SK-N-SH (cell line): ENCODE measurements at regions not wholly inside any gene's neighbourhood (a gene's known extent, or its start where the extent isn't known, plus 50 kb on each side); places are given as distances from the start of the nearest gene placed in this dataset.

ENCODE experiments used
- CTCF ChIA-PET: fragments of 300-600, 350-600 bp; formaldehyde crosslinking; extraction: SDS; loops from one replicate; lab custom pipeline; 2021; lab: Yijun Ruan, JAX
- POLR2A ChIA-PET: fragments of 350-600 bp; sonication (Branson Sonifier 250); formaldehyde crosslinking; extraction: SDS; loops from one replicate; lab custom pipeline; 2020; ENCODE audit warnings: antibody characterized with exemption, inconsistent platforms; lab: Yijun Ruan, JAX
- DNase-seq: peaks from one replicate; pipeline ENCODE4 v3.0.0; 2012
- H2AFZ ChIP-seq: fragments of 200-600 bp; sonication (generic); 2 replicates; pipeline ENCODE4 v1.8.1; 2016; ENCODE audit warnings: antibody characterized with exemption, mild to moderate bottlenecking, low read depth
- H3F3A ChIP-seq: fragments of 200-600 bp; sonication (generic); replicated peaks from 2 replicates; pipeline ENCODE3; 2016; ENCODE audit warnings: antibody characterized with exemption, mild to moderate bottlenecking; ENCODE audit not compliant: insufficient read depth
- H3K27ac ChIP-seq, 2 experiments: fragments of 200-500 bp in 1 of 2; fragments of 200-600 bp in 1 of 2; sonication (Bioruptor generic) in 1 of 2; sonication (generic), shearing (Covaris generic) in 1 of 2; 2 replicates each; pipeline versions ENCODE4 v1.5.1 to v1.6.1; 2014 to 2016; ENCODE audit warnings: low read depth in 2 of 2, inconsistent platforms in 1 of 2, low read length in 1 of 2, mild to moderate bottlenecking in 1 of 2, mixed read lengths in 1 of 2
- H3K27me3 ChIP-seq: fragments of 200-600 bp; sonication (generic), shearing (Covaris generic); 2 replicates; pipeline ENCODE4 v1.6.1; 2016; ENCODE audit warnings: mixed run types; ENCODE audit not compliant: insufficient read depth
- H3K36me3 ChIP-seq, 2 experiments: fragments of 200-500 bp in 1 of 2; fragments of 200-600 bp in 1 of 2; sonication (Bioruptor generic) in 1 of 2; sonication (generic) in 1 of 2; replicated peaks in 1 of 2; 2 replicates each; pipeline versions ENCODE3 to v1.5.1; 2014 to 2016; ENCODE audit warnings: low read length in 1 of 2, mild to moderate bottlenecking in 1 of 2; ENCODE audit not compliant: insufficient read depth in 2 of 2, control insufficient read depth in 1 of 2
- H3K4me1 ChIP-seq, 2 experiments: fragments of 200-500 bp in 1 of 2; fragments of 200-600 bp in 1 of 2; sonication (Bioruptor generic) in 1 of 2; sonication (generic), shearing (Covaris generic) in 1 of 2; 2 replicates each; pipeline versions ENCODE4 v1.5.1 to v1.6.1; 2014 to 2016; ENCODE audit warnings: low read depth in 1 of 2, low read length in 1 of 2, mixed run types in 1 of 2; ENCODE audit not compliant: insufficient read depth in 2 of 2, control insufficient read depth in 1 of 2
- H3K4me2 ChIP-seq: fragments of 200-600 bp; sonication (generic), shearing (Covaris generic); 2 replicates; pipeline ENCODE4 v1.6.1; 2017; ENCODE audit warnings: mixed run types
- H3K4me3 ChIP-seq, 2 experiments: fragments of 200-500 bp in 1 of 2; fragments of 200-600 bp in 1 of 2; sonication (Bioruptor generic) in 1 of 2; sonication (generic), shearing (Covaris generic) in 1 of 2; 2 replicates each; pipeline versions ENCODE4 v1.5.1 to v1.8.1; 2014 to 2016; ENCODE audit warnings: low read depth in 2 of 2, inconsistent platforms in 1 of 2, low read length in 1 of 2, mild to moderate bottlenecking in 1 of 2, mixed read lengths in 1 of 2, moderate library complexity in 1 of 2
- H3K79me2 ChIP-seq: fragments of 200-600 bp; sonication (generic); 2 replicates; pipeline ENCODE4 v1.8.1; 2017; ENCODE audit warnings: mild to moderate bottlenecking; ENCODE audit not compliant: insufficient read depth
- H3K9ac ChIP-seq: fragments of 200-600 bp; sonication (generic); 2 replicates; pipeline ENCODE4 v1.6.1; 2017; ENCODE audit warnings: mixed run types
- H3K9me2 ChIP-seq: fragments of 200-600 bp; sonication (generic); 2 replicates; pipeline ENCODE4 v1.6.1; 2017; ENCODE audit warnings: mixed run types
- H3K9me3 ChIP-seq: fragments of 200-600 bp; sonication (generic); 2 replicates; pipeline ENCODE4 v1.6.1; 2017; ENCODE audit warnings: mixed run types, mild to moderate bottlenecking, moderate library complexity
- H4K20me1 ChIP-seq: fragments of 200-600 bp; sonication (generic); 2 replicates; pipeline ENCODE4 v1.6.1; 2017; ENCODE audit warnings: mild to moderate bottlenecking, mixed run types; ENCODE audit not compliant: insufficient read depth
- CHD2 ChIP-seq: fragments of 150-350 bp; IDR thresholded peaks from 2 replicates; pipeline ENCODE4 v1.6.1; 2018; ENCODE audit warnings: low read length; ENCODE audit not compliant: partially characterized antibody
- ELF1 ChIP-seq: IDR thresholded peaks from 2 replicates; pipeline ENCODE4 v1.4.0; 2012
- EP300 ChIP-seq, 2 experiments: IDR thresholded peaks; 2 replicates each; pipeline versions ENCODE4 v1.4.0 to v1.6.1; 2012; ENCODE audit warnings: borderline replicate concordance in 1 of 2, low read depth in 1 of 2, low read length in 1 of 2
- EZH2phosphoT487 ChIP-seq: fragments of 200-600 bp; sonication (generic); IDR thresholded peaks from 2 replicates; pipeline ENCODE4 v1.6.1; 2017; ENCODE audit warnings: low read depth, mixed run types, mild to moderate bottlenecking, antibody characterized with exemption, moderate library complexity, borderline replicate concordance
- FOSL2 ChIP-seq: IDR thresholded peaks from 2 replicates; pipeline ENCODE4 v1.4.0; 2012; ENCODE audit warnings: low read depth, mild to moderate bottlenecking, moderate library complexity, borderline replicate concordance
- FOXJ3 ChIP-seq: sonication (generic); formaldehyde crosslinking; IDR thresholded peaks from 2 replicates; pipeline ENCODE4 v1.5.1; 2020; ENCODE audit warnings: mild to moderate bottlenecking, missing genetic modification reagents
- FOXM1 ChIP-seq: IDR thresholded peaks from 2 replicates; pipeline ENCODE4 v1.4.0; 2012; ENCODE audit warnings: low read depth, mild to moderate bottlenecking
- GABPA ChIP-seq: IDR thresholded peaks from 2 replicates; pipeline ENCODE4 v1.4.0; 2012; ENCODE audit warnings: low read depth, mild to moderate bottlenecking
- GATA2 ChIP-seq: sonication (generic); formaldehyde crosslinking; IDR thresholded peaks from 2 replicates; pipeline ENCODE4 v1.5.0; 2020; ENCODE audit warnings: mild to moderate bottlenecking, missing genetic modification reagents
- JUND ChIP-seq: IDR thresholded peaks from 2 replicates; pipeline ENCODE4 v1.4.0; 2012
- MEF2A ChIP-seq: IDR thresholded peaks from 2 replicates; pipeline ENCODE4 v1.4.0; 2012; ENCODE audit warnings: low read depth, borderline replicate concordance
- MXI1 ChIP-seq: IDR thresholded peaks from 2 replicates; pipeline ENCODE4 v1.6.1; 2012; ENCODE audit warnings: mild to moderate bottlenecking, low read depth, low read length, improper control_type of control experiment
- NFIC ChIP-seq: IDR thresholded peaks from 2 replicates; pipeline ENCODE4 v1.4.0; 2012; ENCODE audit warnings: borderline replicate concordance
- POLR2AphosphoS5 ChIP-seq: IDR thresholded peaks from 2 replicates; pipeline ENCODE4 v1.6.1; 2012; ENCODE audit warnings: low read depth, low read length
- RXRA ChIP-seq: IDR thresholded peaks from 2 replicates; pipeline ENCODE4 v1.4.0; 2012; ENCODE audit warnings: low read depth, mild to moderate bottlenecking, borderline replicate concordance
- SIN3A ChIP-seq: IDR thresholded peaks from 2 replicates; pipeline ENCODE4 v1.6.1; 2012; ENCODE audit warnings: low read depth, mild to moderate bottlenecking, low read length, moderate library complexity, borderline replicate concordance
- SMC3 ChIP-seq: IDR thresholded peaks from 2 replicates; pipeline ENCODE4 v1.6.1; 2012; ENCODE audit warnings: low read depth, low read length, improper control_type of control experiment
- TAF1 ChIP-seq: IDR thresholded peaks from 2 replicates; pipeline ENCODE4 v1.6.1; 2012; ENCODE audit warnings: low read depth, mild to moderate bottlenecking, low read length, moderate library complexity, borderline replicate concordance
- TCF12 ChIP-seq: IDR thresholded peaks from 2 replicates; pipeline ENCODE4 v1.4.0; 2012
- TEAD4 ChIP-seq: IDR thresholded peaks from 2 replicates; pipeline ENCODE4 v1.4.0; 2012; ENCODE audit warnings: mild to moderate bottlenecking, borderline replicate concordance; ENCODE audit not compliant: insufficient read depth
- YY1 ChIP-seq: IDR thresholded peaks from 2 replicates; pipeline ENCODE4 v1.4.0; 2012; ENCODE audit warnings: low read depth, mild to moderate bottlenecking
- WGBS: methylation state at CpG from one replicate; pipeline ENCODE4 v1.1.6; 2017; ENCODE audit warnings: low lambda C conversion rate; 5-methylcytosine and 5-hydroxymethylcytosine counted together
- TF ChIP-seq, protein P1 (sequence below): IDR thresholded peaks from 2 replicates; pipeline ENCODE4; 2012
- TF ChIP-seq, protein P2 (sequence below): IDR thresholded peaks from 2 replicates; pipeline ENCODE4 v1.4.0; 2012; ENCODE audit warnings: low read depth, borderline replicate concordance
- TF ChIP-seq, protein P3 (sequence below): IDR thresholded peaks from 2 replicates; pipeline ENCODE4 v1.6.1; 2012; ENCODE audit warnings: mild to moderate bottlenecking, low read depth, low read length, moderate library complexity
- TF ChIP-seq, protein P4 (sequence below): IDR thresholded peaks from 2 replicates; pipeline ENCODE4 v1.4.0; 2012; ENCODE audit warnings: low read depth
- TF ChIP-seq, protein P5 (sequence below): fragments of 150-350 bp; IDR thresholded peaks from 2 replicates; pipeline ENCODE4 v1.6.1; 2017; ENCODE audit warnings: antibody characterized with exemption, low read length, low read depth, borderline replicate concordance

DNA sequence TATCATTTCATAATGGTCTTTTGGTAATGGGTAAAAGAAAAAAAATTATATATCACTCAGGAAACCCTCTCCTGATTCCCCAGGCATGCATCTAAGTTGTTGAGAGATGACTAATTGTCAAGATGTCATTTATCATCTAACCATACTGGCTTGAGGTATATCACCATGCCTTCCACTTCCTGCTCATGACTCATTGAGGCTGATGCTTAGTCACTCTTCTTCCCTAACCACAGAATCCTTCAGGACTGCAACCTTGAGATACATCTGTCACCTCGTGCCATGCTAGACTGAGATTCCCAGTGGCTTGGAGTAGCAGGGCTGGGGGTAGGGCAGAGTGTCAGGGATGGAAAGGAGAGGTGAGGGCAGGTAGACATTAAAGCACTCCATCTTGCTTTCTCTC, 782.5 kb upstream of the INTU start:
- H3K9me3 ChIP-seq = no peaks in the 10 kb centered on the region

More for the DNA sequence above, 782.5 kb upstream of the INTU start:
- H3K9me2 ChIP-seq = peaks cover 3% of the 10 kb centered on the region; the same call in 1 of the 2 replicates
- peak overlapping the region; percentile 27; the same call in 1 of the 2 replicates for H3K9ac ChIP-seq
- H3K4me1 ChIP-seq = peaks cover 0 to 10% of the 10 kb centered on the region in 2 experiments; a peak in 3 of 4 replicates
- CTCF ChIA-PET = no interaction called here
- TF ChIP-seq GABPA (0 out of 2 replicates have a peak, but pooled peaks have one; percentile 11), SIN3A (peak; percentile 89), MXI1 (no peak), CHD2 (no peak), EZH2phosphoT487 (no peak), NFIC (peak; percentile 82), GATA2 (no peak), MEF2A (peak; percentile 68; the same call in 1 of the 2 replicates), JUND (peak; percentile 100), TAF1 (no peak; the same call in 1 of the 2 replicates), FOXJ3 (CRISPR knock-in tag) (no peak), POLR2AphosphoS5 (peak; percentile 94; the same call in 1 of the 2 replicates), RXRA (peak; percentile 83; the same call in 1 of the 2 replicates), TCF12 (peak; percentile 98), FOSL2 (peak; percentile 100), FOXM1 (no peak; the same call in none of the 2 replicates), SMC3 (no peak; the same call in 1 of the 2 replicates), YY1 (0 out of 2 replicates have a peak, but pooled peaks have one; percentile 26), TEAD4 (peak; percentile 97), ELF1 (peak; percentile 75), EP300 (IDR thresholded peaks at IDR 0.05; ENCODE audit: borderline replicate concordance in 1 of 2, low read depth in 1 of 2, low read length in 1 of 2) (peak; percentile 79 to 99)
- TF ChIP-seq, protein P1, sequence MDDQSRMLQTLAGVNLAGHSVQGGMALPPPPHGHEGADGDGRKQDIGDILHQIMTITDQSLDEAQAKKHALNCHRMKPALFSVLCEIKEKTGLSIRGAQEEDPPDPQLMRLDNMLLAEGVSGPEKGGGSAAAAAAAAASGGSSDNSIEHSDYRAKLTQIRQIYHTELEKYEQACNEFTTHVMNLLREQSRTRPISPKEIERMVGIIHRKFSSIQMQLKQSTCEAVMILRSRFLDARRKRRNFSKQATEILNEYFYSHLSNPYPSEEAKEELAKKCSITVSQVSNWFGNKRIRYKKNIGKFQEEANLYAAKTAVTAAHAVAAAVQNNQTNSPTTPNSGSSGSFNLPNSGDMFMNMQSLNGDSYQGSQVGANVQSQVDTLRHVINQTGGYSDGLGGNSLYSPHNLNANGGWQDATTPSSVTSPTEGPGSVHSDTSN = peak; percentile 98
- TF ChIP-seq, protein P2, sequence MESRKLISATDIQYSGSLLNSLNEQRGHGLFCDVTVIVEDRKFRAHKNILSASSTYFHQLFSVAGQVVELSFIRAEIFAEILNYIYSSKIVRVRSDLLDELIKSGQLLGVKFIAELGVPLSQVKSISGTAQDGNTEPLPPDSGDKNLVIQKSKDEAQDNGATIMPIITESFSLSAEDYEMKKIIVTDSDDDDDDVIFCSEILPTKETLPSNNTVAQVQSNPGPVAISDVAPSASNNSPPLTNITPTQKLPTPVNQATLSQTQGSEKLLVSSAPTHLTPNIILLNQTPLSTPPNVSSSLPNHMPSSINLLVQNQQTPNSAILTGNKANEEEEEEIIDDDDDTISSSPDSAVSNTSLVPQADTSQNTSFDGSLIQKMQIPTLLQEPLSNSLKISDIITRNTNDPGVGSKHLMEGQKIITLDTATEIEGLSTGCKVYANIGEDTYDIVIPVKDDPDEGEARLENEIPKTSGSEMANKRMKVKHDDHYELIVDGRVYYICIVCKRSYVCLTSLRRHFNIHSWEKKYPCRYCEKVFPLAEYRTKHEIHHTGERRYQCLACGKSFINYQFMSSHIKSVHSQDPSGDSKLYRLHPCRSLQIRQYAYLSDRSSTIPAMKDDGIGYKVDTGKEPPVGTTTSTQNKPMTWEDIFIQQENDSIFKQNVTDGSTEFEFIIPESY = peak; percentile 87; the same call in 1 of the 2 replicates
- TF ChIP-seq, protein P3, sequence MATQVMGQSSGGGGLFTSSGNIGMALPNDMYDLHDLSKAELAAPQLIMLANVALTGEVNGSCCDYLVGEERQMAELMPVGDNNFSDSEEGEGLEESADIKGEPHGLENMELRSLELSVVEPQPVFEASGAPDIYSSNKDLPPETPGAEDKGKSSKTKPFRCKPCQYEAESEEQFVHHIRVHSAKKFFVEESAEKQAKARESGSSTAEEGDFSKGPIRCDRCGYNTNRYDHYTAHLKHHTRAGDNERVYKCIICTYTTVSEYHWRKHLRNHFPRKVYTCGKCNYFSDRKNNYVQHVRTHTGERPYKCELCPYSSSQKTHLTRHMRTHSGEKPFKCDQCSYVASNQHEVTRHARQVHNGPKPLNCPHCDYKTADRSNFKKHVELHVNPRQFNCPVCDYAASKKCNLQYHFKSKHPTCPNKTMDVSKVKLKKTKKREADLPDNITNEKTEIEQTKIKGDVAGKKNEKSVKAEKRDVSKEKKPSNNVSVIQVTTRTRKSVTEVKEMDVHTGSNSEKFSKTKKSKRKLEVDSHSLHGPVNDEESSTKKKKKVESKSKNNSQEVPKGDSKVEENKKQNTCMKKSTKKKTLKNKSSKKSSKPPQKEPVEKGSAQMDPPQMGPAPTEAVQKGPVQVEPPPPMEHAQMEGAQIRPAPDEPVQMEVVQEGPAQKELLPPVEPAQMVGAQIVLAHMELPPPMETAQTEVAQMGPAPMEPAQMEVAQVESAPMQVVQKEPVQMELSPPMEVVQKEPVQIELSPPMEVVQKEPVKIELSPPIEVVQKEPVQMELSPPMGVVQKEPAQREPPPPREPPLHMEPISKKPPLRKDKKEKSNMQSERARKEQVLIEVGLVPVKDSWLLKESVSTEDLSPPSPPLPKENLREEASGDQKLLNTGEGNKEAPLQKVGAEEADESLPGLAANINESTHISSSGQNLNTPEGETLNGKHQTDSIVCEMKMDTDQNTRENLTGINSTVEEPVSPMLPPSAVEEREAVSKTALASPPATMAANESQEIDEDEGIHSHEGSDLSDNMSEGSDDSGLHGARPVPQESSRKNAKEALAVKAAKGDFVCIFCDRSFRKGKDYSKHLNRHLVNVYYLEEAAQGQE = peak; percentile 67
- TF ChIP-seq, protein P4, sequence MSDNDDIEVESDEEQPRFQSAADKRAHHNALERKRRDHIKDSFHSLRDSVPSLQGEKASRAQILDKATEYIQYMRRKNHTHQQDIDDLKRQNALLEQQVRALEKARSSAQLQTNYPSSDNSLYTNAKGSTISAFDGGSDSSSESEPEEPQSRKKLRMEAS = peak; percentile 87
- TF ChIP-seq, protein P5, sequence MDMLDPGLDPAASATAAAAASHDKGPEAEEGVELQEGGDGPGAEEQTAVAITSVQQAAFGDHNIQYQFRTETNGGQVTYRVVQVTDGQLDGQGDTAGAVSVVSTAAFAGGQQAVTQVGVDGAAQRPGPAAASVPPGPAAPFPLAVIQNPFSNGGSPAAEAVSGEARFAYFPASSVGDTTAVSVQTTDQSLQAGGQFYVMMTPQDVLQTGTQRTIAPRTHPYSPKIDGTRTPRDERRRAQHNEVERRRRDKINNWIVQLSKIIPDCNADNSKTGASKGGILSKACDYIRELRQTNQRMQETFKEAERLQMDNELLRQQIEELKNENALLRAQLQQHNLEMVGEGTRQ = no peak
- H3K4me3 ChIP-seq = no peak overlapping the region
- H3K4me2 ChIP-seq = no peak overlapping the region
- POLR2A ChIA-PET = no interaction called here
- no peaks in the 10 kb centered on the region for H4K20me1 ChIP-seq
- DNase-seq = peak; percentile 1
- H3K27ac ChIP-seq = peak overlapping the region; percentile 34 to 84; a peak in 3 of 4 replicates
- H3K27me3 ChIP-seq = no peaks in the 10 kb centered on the region
- H3K79me2 ChIP-seq = no peaks in the 10 kb centered on the region
- WGBS = 5% methylated on average over 1 of the region's 1 CpG
- H3F3A ChIP-seq = peaks cover 17% of the 10 kb centered on the region
- no peak overlapping the region for H2AFZ ChIP-seq
- no peaks in the 10 kb centered on the region for H3K36me3 ChIP-seq
